Stomach (tissue), 8 donors: ENCODE measurements at regions not wholly inside any gene's neighbourhood (a gene's known extent, or its start where the extent isn't known, plus 50 kb on each side); places are given as distances from the start of the nearest gene placed in this dataset.

Experiments used
- DNase-seq, 2 donors: peaks; one replicate each; pipeline versions ENCODE4 v3.0.0 to v3.0.0-alpha.2; 2013 to 2019
- H3K27ac ChIP-seq, 5 donors: fragments of 200-600 bp in 4 of 5; sonication (generic) in 4 of 5; one replicate each; pipeline ENCODE4 v1.5.1; 2013 to 2019; ENCODE audit warnings: mild to moderate bottlenecking in 1 of 5, moderate library complexity in 1 of 5
- H3K27me3 ChIP-seq, 3 donors: fragments of 200-600 bp; sonication (generic); one replicate each; pipeline ENCODE4 v1.5.1; 2017 to 2019; ENCODE audit warnings: mixed run types in 1 of 3
- H3K36me3 ChIP-seq, 4 donors: fragments of 200-600 bp; sonication (generic); 1 replicate in 3 of 4; 2 replicates in 1 of 4; pipeline ENCODE4 v1.5.1; 2016 to 2019
- H3K4me1 ChIP-seq, 4 donors: fragments of 200-600 bp; sonication (generic); one replicate each; pipeline ENCODE4 v1.5.1; 2016 to 2019
- H3K4me3 ChIP-seq, 4 donors: fragments of 200-600 bp; sonication (generic) in 3 of 4; one replicate each; pipeline ENCODE4 v1.5.1; 2016 to 2019; ENCODE audit warnings: mild to moderate bottlenecking in 1 of 4
- H3K9me3 ChIP-seq, 4 donors: fragments of 200-600 bp; sonication (generic); one replicate each; pipeline ENCODE4 v1.5.1; 2016 to 2019
- CTCF ChIP-seq, 7 experiments: fragments of 450-650 bp in 4 of 7; fragments of 200-600 bp in 3 of 7; sonication (generic) in 3 of 7; IDR thresholded peaks; one replicate each; pipeline ENCODE4 v1.5.1; 2016 to 2019; ENCODE audit warnings: antibody characterized with exemption in 7 of 7, control low read depth in 2 of 7, mild to moderate bottlenecking in 1 of 7
- EP300 ChIP-seq: sonication (generic); formaldehyde crosslinking; IDR thresholded peaks from one replicate; pipeline ENCODE4 v1.6.1; 2017; ENCODE audit warnings: antibody characterized with exemption
- POLR2A ChIP-seq, 4 donors: fragments of 450-650 bp; IDR thresholded peaks; one replicate each; pipeline ENCODE4 v1.6.1; 2016; ENCODE audit warnings: antibody characterized with exemption in 4 of 4, control low read depth in 2 of 4, mild to moderate bottlenecking in 1 of 4, moderate library complexity in 1 of 4
- POLR2AphosphoS5 ChIP-seq, 3 donors: sonication (generic); formaldehyde crosslinking; IDR thresholded peaks; one replicate each; pipeline ENCODE4 v1.6.1; 2016; ENCODE audit warnings: antibody characterized with exemption in 3 of 3
- WGBS, 5 donors: extraction: QIAGEN DNeasy Blood & Tissue Kit in 3 of 5; methylation state at CpG; one replicate each; pipeline versions ENCODE4 v1.1.5 to v1.1.7; 2013 to 2018; 5-methylcytosine and 5-hydroxymethylcytosine counted together
- intact Hi-C: fragments of 100-400 bp; cut with DNase I; formaldehyde crosslinking; loops from one replicate; pipeline ENCODE4 v1.15.1; 2023; ENCODE audit warnings: low total_unique reads
- donor health status: healthy with polysubstance abuse.
- donor health status: Bipolar disorder and iron deficiency.
- donor health status: healthy.

DNA sequence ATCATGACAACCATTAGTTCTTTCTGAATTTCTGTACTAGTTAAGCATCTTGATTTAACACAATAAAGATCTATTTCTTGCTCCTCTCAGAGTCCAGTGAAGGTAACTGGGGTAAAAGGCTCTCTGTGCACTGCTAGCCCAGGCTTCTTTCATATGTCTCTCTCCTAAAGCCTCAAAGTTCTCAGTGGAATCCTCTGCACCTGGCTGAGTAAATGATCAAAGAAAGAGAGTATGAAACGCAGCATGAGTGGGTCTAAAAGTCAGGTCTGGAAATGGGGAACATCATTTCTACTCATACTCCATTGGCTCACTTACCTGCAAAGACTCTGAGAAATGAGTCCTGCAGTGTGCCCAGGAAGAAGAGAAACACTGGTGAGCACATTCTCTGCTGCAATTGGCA is 418.5 kb downstream of the PTPRC start:
- H3K27ac ChIP-seq: no peak overlapping the region
- intact Hi-C loops: no loop called here
- no peak for DNase-seq
- no peaks in the 10 kb centered on the region for H3K36me3 ChIP-seq
- no peaks in the 10 kb centered on the region for H3K4me1 ChIP-seq
- H3K4me3 ChIP-seq: no peak overlapping the region
- H3K27me3 ChIP-seq: no peaks in the 10 kb centered on the region
- WGBS, 5 donors: 69 to 95% (median 83%) methylated on average over 1 of the region's 1 CpG
- TF ChIP-seq CTCF (IDR thresholded peaks at IDR 0.05): no peak
- TF ChIP-seq EP300: no peak
- no peak for TF ChIP-seq POLR2AphosphoS5 (IDR thresholded peaks at IDR 0.05)
- no peak for TF ChIP-seq POLR2A (IDR thresholded peaks at IDR 0.05)
- H3K9me3 ChIP-seq: no peaks in the 10 kb centered on the region

DNA sequence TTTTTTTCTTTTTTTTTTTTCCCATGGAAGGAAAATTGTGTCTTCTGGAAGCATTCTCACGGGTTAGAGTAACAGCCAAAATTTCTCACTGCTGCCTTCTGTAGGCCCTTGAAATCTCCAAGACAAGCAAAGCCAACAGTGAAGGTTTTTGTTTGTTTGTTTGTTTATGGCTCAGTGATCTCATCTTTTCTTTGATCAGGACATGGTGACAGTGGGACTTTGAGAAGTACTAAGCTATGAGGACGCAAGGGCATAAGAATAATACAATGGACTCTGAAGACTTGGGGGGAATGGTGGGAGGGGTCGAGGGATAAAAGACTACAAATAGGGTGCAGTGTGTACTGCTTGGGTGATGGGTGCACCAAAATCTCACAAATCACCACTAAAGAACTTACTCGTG is 419.4 kb downstream of the PTPRC start:
- no peak overlapping the region for H3K4me3 ChIP-seq
- H3K9me3 ChIP-seq: no peaks in the 10 kb centered on the region
- no peaks in the 10 kb centered on the region for H3K27me3 ChIP-seq
- intact Hi-C loops: no loop called here
- WGBS, 5 donors: 77 to 85% (median 81%) methylated on average over 4 of the region's 4 CpGs
- no peaks in the 10 kb centered on the region for H3K36me3 ChIP-seq
- no peak overlapping the region for H3K27ac ChIP-seq
- TF ChIP-seq EP300 (no peak), POLR2AphosphoS5 (IDR thresholded peaks at IDR 0.05) (no peak), CTCF (IDR thresholded peaks at IDR 0.05) (no peak), POLR2A (IDR thresholded peaks at IDR 0.05) (no peak)
- no peaks in the 10 kb centered on the region for H3K4me1 ChIP-seq
- DNase-seq: no peak

GRCh38 chr1:199064971-199065370 is 426.1 kb downstream of the PTPRC start:
- intact Hi-C loops: no loop called here
- no peak for DNase-seq
- H3K27ac ChIP-seq: no peak overlapping the region
- H3K4me1 ChIP-seq: no peaks in the 10 kb centered on the region
- H3K27me3 ChIP-seq: no peaks in the 10 kb centered on the region
- H3K36me3 ChIP-seq: no peaks in the 10 kb centered on the region
- 92 to 100% (median 94%) methylated on average over 1 of the region's 1 CpG for WGBS, 5 donors
- H3K9me3 ChIP-seq: no peaks in the 10 kb centered on the region
- no peak overlapping the region for H3K4me3 ChIP-seq
- no peak for TF ChIP-seq EP300
- TF ChIP-seq CTCF (IDR thresholded peaks at IDR 0.05): no peak
- no peak for TF ChIP-seq POLR2AphosphoS5 (IDR thresholded peaks at IDR 0.05)
- TF ChIP-seq POLR2A (IDR thresholded peaks at IDR 0.05): no peak

- Histone ChIP-seq H3K36me3 (no peaks in the 10 kb centered on the region), H3K27me3 (no peaks in the 10 kb centered on the region), H3K4me1 (no peaks in the 10 kb centered on the region), H3K4me3 (no peak overlapping the region), H3K9me3 (no peaks in the 10 kb centered on the region), H3K27ac (no peak overlapping the region)
- TF ChIP-seq POLR2A (IDR thresholded peaks at IDR 0.05): no peak
- no peak for TF ChIP-seq EP300
- TF ChIP-seq CTCF (IDR thresholded peaks at IDR 0.05): no peak
- TF ChIP-seq POLR2AphosphoS5 (IDR thresholded peaks at IDR 0.05): no peak
- intact Hi-C loops: no loop called here
- 76 to 91% (median 84%) methylated on average over 2 of the region's 2 CpGs for WGBS, 5 donors
- no peak for DNase-seq
Measured at GRCh38 chr1:199067483-199067882, 428.6 kb downstream of the PTPRC start.

- no peak for TF ChIP-seq CTCF (IDR thresholded peaks at IDR 0.05)
- no peak for TF ChIP-seq POLR2AphosphoS5 (IDR thresholded peaks at IDR 0.05)
- TF ChIP-seq EP300: no peak
- no peak for TF ChIP-seq POLR2A (IDR thresholded peaks at IDR 0.05)
- Histone ChIP-seq H3K36me3 (no peaks in the 10 kb centered on the region), H3K27ac (no peak overlapping the region), H3K4me1 (no peaks in the 10 kb centered on the region), H3K9me3 (no peaks in the 10 kb centered on the region), H3K4me3 (no peak overlapping the region), H3K27me3 (no peaks in the 10 kb centered on the region)
- intact Hi-C loops: no loop called here
- DNase-seq: no peak
- 81 to 97% (median 97%) methylated on average over 2 of the region's 2 CpGs for WGBS, 5 donors
Measured at GRCh38 chr1:199071080-199071479, 432.2 kb downstream of the PTPRC start.
